GM23338 (cell line): ENCODE measurements at regions not wholly inside any gene's neighbourhood (a gene's known extent, or its start where the extent isn't known, plus 50 kb on each side); places are given as distances from the start of the nearest gene placed in this dataset.

ENCODE experiments used
- ATAC-seq: fragments of 200-7000 bp; cut with Tn5 transposase; 3 replicates; pipeline ENCODE4 v1.9.1; 2020
- DNase-seq: peaks from one replicate; pipeline ENCODE4 v3.0.0-alpha.2; 2015; ENCODE audit warnings: low spot score
- H2AFZ ChIP-seq: fragments of 200-600 bp; sonication (generic); 2 replicates; pipeline ENCODE4 v1.8.0; 2016; ENCODE audit warnings: antibody characterized with exemption, mild to moderate bottlenecking, moderate library complexity
- H3F3A ChIP-seq: fragments of 200-600 bp; sonication (generic); replicated peaks from 2 replicates; pipeline ENCODE4 v1.8.0; 2017; ENCODE audit warnings: antibody characterized with exemption, mixed run types, low read depth
- H3K27ac ChIP-seq: fragments of 200-600 bp; sonication (generic); 2 replicates; pipeline ENCODE4 v1.6.1; 2016; ENCODE audit warnings: low read depth
- H3K27me3 ChIP-seq: fragments of 200-600 bp; sonication (generic); 2 replicates; pipeline ENCODE4 v1.8.0; 2016; ENCODE audit warnings: mild to moderate bottlenecking, mixed run types, moderate library complexity; ENCODE audit not compliant: insufficient read depth
- H3K36me3 ChIP-seq: fragments of 200-600 bp; sonication (generic); 2 replicates; pipeline ENCODE4 v1.8.0; 2016; ENCODE audit warnings: mild to moderate bottlenecking; ENCODE audit not compliant: insufficient read depth
- H3K4me1 ChIP-seq: fragments of 200-600 bp; sonication (generic); 2 replicates; pipeline ENCODE4 v1.8.0; 2016; ENCODE audit warnings: mild to moderate bottlenecking, moderate library complexity; ENCODE audit not compliant: insufficient read depth
- H3K4me2 ChIP-seq: fragments of 200-600 bp; sonication (generic); 2 replicates; pipeline ENCODE4 v1.7.1; 2017; ENCODE audit warnings: mixed run types
- H3K4me3 ChIP-seq: fragments of 200-600 bp; sonication (generic); 2 replicates; pipeline ENCODE4 v1.6.1; 2016; ENCODE audit warnings: mixed run types
- H3K79me2 ChIP-seq: fragments of 200-600 bp; sonication (generic); replicated peaks from 2 replicates; pipeline ENCODE4 v1.8.0; 2017; ENCODE audit warnings: mild to moderate bottlenecking; ENCODE audit not compliant: insufficient read depth
- H3K9me2 ChIP-seq: fragments of 200-600 bp; sonication (generic); 2 replicates; pipeline ENCODE4 v1.8.0; 2017; ENCODE audit not compliant: insufficient read depth
- H4K20me1 ChIP-seq: fragments of 200-600 bp; sonication (generic); replicated peaks from 2 replicates; pipeline ENCODE4 v1.8.0; 2017; ENCODE audit warnings: mild to moderate bottlenecking; ENCODE audit not compliant: insufficient read depth
- H3K27ac Mint-ChIP-seq: 2 replicates; pipeline ENCODE4 v1.8.0; 2020; ENCODE audit warnings: inconsistent platforms, mild to moderate bottlenecking, moderate library complexity, mixed read lengths
- H3K27me3 Mint-ChIP-seq: 3 replicates; pipeline ENCODE4 v1.8.0; 2022; ENCODE audit warnings: low read depth, mild to moderate bottlenecking, moderate library complexity, mixed read lengths, inconsistent platforms; ENCODE audit not compliant: insufficient read depth, poor library complexity
- H3K36me3 Mint-ChIP-seq: 3 replicates; pipeline ENCODE4 v1.8.0; 2021; ENCODE audit warnings: low read depth, mild to moderate bottlenecking, inconsistent platforms, moderate library complexity, mixed read lengths
- H3K4me1 Mint-ChIP-seq: 3 replicates; pipeline ENCODE4 v1.8.0; 2020; ENCODE audit warnings: mild to moderate bottlenecking, inconsistent platforms, mixed read lengths
- H3K4me3 Mint-ChIP-seq: 3 replicates; pipeline ENCODE4 v1.8.0; 2021; ENCODE audit warnings: moderate library complexity, mild to moderate bottlenecking, inconsistent platforms, mixed read lengths
- H3K9me3 Mint-ChIP-seq: 3 replicates; pipeline ENCODE4 v1.8.0; 2020; ENCODE audit warnings: moderate library complexity, mild to moderate bottlenecking, inconsistent platforms, mixed read lengths
- CREB1 ChIP-seq: fragments of 250-450 bp; sonication (Bioruptor Pico); IDR thresholded peaks from 2 replicates; pipeline ENCODE4 v1.5.0; 2020; ENCODE audit warnings: low read depth, mild to moderate bottlenecking, moderate library complexity
- CTCF ChIP-seq, 2 experiments: fragments of 200-600 bp in 1 of 2; sonication (generic) in 1 of 2; conservative IDR thresholded peaks; 2 replicates each; pipeline versions ENCODE4 v1.5.1 to v1.6.1; 2016 to 2017; ENCODE audit warnings: antibody characterized with exemption in 2 of 2, low read depth in 2 of 2, mild to moderate bottlenecking in 2 of 2, moderate library complexity in 1 of 2
- ETS1 ChIP-seq: IDR thresholded peaks from 2 replicates; pipeline ENCODE4 v1.6.1; 2016; ENCODE audit warnings: antibody characterized with exemption
- EZH2 ChIP-seq: fragments of 200-600 bp; sonication (generic); IDR thresholded peaks from one replicate; pipeline ENCODE4 v1.8.0; 2017; ENCODE audit warnings: antibody characterized with exemption, mild to moderate bottlenecking, low read depth; ENCODE audit not compliant: unreplicated experiment
- EZH2phosphoT487 ChIP-seq: fragments of 200-600 bp; sonication (generic); IDR thresholded peaks from one replicate; pipeline ENCODE4 v1.8.1; 2018; ENCODE audit warnings: antibody characterized with exemption; ENCODE audit not compliant: unreplicated experiment
- JUNB ChIP-seq: IDR thresholded peaks from one replicate; pipeline ENCODE4 v1.6.1; 2016; ENCODE audit warnings: antibody characterized with exemption; ENCODE audit not compliant: unreplicated experiment
- NANOG ChIP-seq: IDR thresholded peaks from 2 replicates; pipeline ENCODE4 v1.6.1; 2016; ENCODE audit warnings: antibody characterized with exemption, borderline replicate concordance
- POLR2AphosphoS5 ChIP-seq: IDR thresholded peaks from 2 replicates; pipeline ENCODE4 v1.6.1; 2016; ENCODE audit warnings: antibody characterized with exemption, low read depth
- REST ChIP-seq: IDR thresholded peaks from one replicate; pipeline ENCODE4 v1.6.1; 2018; ENCODE audit warnings: antibody characterized with exemption; ENCODE audit not compliant: unreplicated experiment
- STAT1 ChIP-seq: IDR thresholded peaks from one replicate; pipeline ENCODE4 v1.6.1; 2016; ENCODE audit warnings: antibody characterized with exemption; ENCODE audit not compliant: unreplicated experiment
- ZNF114 ChIP-seq: fragments of 250-450 bp; sonication (Bioruptor Pico); IDR thresholded peaks from 2 replicates; pipeline ENCODE4 v1.5.0; 2020; ENCODE audit warnings: mild to moderate bottlenecking, moderate library complexity
- ZNF331 ChIP-seq: fragments of 250-450 bp; sonication (Bioruptor Pico); IDR thresholded peaks from 2 replicates; pipeline ENCODE4 v1.5.0; 2020; ENCODE audit warnings: low read depth, mild to moderate bottlenecking, moderate library complexity
- ZNF462 ChIP-seq: fragments of 250-450 bp; sonication (Bioruptor Pico); IDR thresholded peaks from 2 replicates; pipeline ENCODE4 v1.5.0; 2020; ENCODE audit warnings: mild to moderate bottlenecking, moderate library complexity

GRCh38 chr7:131657881-131658280 is 101.5 kb upstream of the PODXL start:
- TF ChIP-seq ZNF331, result no peak
- no peak for TF ChIP-seq ZNF114 (CRISPR knock-in tag)
- TF ChIP-seq ZNF462 (CRISPR knock-in tag), result no peak
- TF ChIP-seq JUNB, result no peak
- TF ChIP-seq STAT1, result no peak
- TF ChIP-seq CREB1, result no peak
- no peak for TF ChIP-seq CTCF (conservative IDR thresholded peaks at IDR 0.05; ENCODE audit: low read depth in 2 of 2)
- no peak for TF ChIP-seq EZH2
- no peak for TF ChIP-seq REST
- no peak for TF ChIP-seq EZH2phosphoT487
- no peak for TF ChIP-seq NANOG
- TF ChIP-seq POLR2AphosphoS5, result no peak
- TF ChIP-seq ETS1, result no peak
- Histone ChIP-seq H3K79me2 (no peaks in the 10 kb centered on the region; the same call in 1 of the 2 replicates), H4K20me1 (no peaks in the 10 kb centered on the region), H2AFZ (no peak overlapping the region), H3K9me2 (no peaks in the 10 kb centered on the region; the same call in 1 of the 2 replicates), H3K27me3 (no peaks in the 10 kb centered on the region), H3K4me1 (peaks cover 28% of the 10 kb centered on the region), H3K36me3 (no peaks in the 10 kb centered on the region), H3K27ac (no peak overlapping the region), H3K4me3 (no peak overlapping the region), H3F3A (peaks cover 23% of the 10 kb centered on the region; the same call in 1 of the 2 replicates), H3K4me2 (no peak overlapping the region)
- no peak for DNase-seq
- Mint-ChIP-seq H3K27ac (no peak overlapping the region; the same call in 1 of the 2 replicates), H3K36me3 (0 out of 3 replicates have a peak, but pooled peaks cover 2% of the 10 kb centered on the region), H3K4me3 (no peak overlapping the region), H3K9me3 (no peaks in the 10 kb centered on the region; the same call in 1 of the 3 replicates), H3K4me1 (peaks cover 41% of the 10 kb centered on the region), H3K27me3 (peaks cover 10% of the 10 kb centered on the region)
- no peak for ATAC-seq
